ENCODE measurements at regions not wholly inside any gene's neighbourhood (a gene's known extent, or its start where the extent isn't known, plus 50 kb on each side); places are given as distances from the start of the nearest gene placed in this dataset.
"Not testable (repeated sequence)": the region's sequence is repeated elsewhere in the genome, so short reads cannot be mapped to it uniquely, and the experiment has no call there.

GRCh38 chr9:27676827-27677226, 103.5 kb upstream of the C9orf72 start:
- no peak overlapping the region for H3K9ac ChIP-seq (ENCODE audit: low read length)
- no peaks in the 10 kb centered on the region for H3K79me2 ChIP-seq (ENCODE audit: low read length)
- no peak overlapping the region for H3K27ac ChIP-seq (ENCODE audit: low read length)
- no peaks in the 10 kb centered on the region for H3K9me3 ChIP-seq (ENCODE audit: insufficient read depth, low read length)
- no peak overlapping the region for H3K4me3 ChIP-seq (ENCODE audit: low read length)
- no peak overlapping the region for H3K4me2 ChIP-seq (ENCODE audit: low read length)
- H3K36me3 ChIP-seq (replicated peaks; ENCODE audit: low read depth, low read length) = no peaks in the 10 kb centered on the region
- H3K4me1 ChIP-seq (ENCODE audit: low read length) = peaks cover 4% of the 10 kb centered on the region; the same call in 1 of the 2 replicates
- no peaks in the 10 kb centered on the region for H3K27me3 ChIP-seq (ENCODE audit: low read depth, low read length)
- no peak for TF ChIP-seq CTCF (IDR thresholded peaks at IDR 0.05; ENCODE audit: low read depth, low read length)
- no peak overlapping the region for H2AFZ ChIP-seq (ENCODE audit: low read depth, low read length)
- H4K20me1 ChIP-seq (ENCODE audit: insufficient read depth, low read length) = no peaks in the 10 kb centered on the region

DNA sequence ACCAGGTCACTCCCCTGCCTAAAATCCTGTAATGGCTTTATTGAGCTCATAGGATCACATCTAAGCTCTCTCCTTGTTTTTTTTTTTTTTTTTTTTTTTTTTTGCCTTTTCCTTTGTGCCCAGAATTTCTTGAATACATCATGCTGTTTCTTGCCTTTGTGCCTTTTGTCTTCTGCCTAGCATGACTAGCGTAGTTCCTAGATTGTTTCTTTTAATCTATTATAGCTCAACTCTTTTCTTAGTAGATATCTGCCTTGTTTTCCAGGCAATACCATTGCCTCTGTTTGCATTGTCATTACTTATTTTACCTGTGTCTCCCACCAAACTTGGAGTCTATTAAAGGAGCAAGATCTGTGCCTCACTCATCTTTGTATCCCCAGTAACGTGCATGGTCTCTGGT, 106.1 kb upstream of the C9orf72 start:
- no peak overlapping the region for H3K4me3 ChIP-seq (ENCODE audit: low read length)
- no peaks in the 10 kb centered on the region for H3K79me2 ChIP-seq (ENCODE audit: low read length)
- no peaks in the 10 kb centered on the region for H4K20me1 ChIP-seq (ENCODE audit: insufficient read depth, low read length)
- H3K9me3 ChIP-seq (ENCODE audit: insufficient read depth, low read length) = no peaks in the 10 kb centered on the region
- no peaks in the 10 kb centered on the region for H3K27me3 ChIP-seq (ENCODE audit: low read depth, low read length)
- no peaks in the 10 kb centered on the region for H3K36me3 ChIP-seq (replicated peaks; ENCODE audit: low read depth, low read length)
- no peak overlapping the region for H3K27ac ChIP-seq (ENCODE audit: low read length)
- no peaks in the 10 kb centered on the region for H3K4me1 ChIP-seq (ENCODE audit: low read length)
- TF ChIP-seq CTCF (IDR thresholded peaks at IDR 0.05; ENCODE audit: low read depth, low read length) (no peak), EZH2phosphoT487 (IDR thresholded peaks at IDR 0.05; ENCODE audit: low read depth) (no peak)
- no peak overlapping the region for H3K4me2 ChIP-seq (ENCODE audit: low read length)
- no peak overlapping the region for H2AFZ ChIP-seq (ENCODE audit: low read depth, low read length)
- H3K9ac ChIP-seq (ENCODE audit: low read length) = no peak overlapping the region

DNA sequence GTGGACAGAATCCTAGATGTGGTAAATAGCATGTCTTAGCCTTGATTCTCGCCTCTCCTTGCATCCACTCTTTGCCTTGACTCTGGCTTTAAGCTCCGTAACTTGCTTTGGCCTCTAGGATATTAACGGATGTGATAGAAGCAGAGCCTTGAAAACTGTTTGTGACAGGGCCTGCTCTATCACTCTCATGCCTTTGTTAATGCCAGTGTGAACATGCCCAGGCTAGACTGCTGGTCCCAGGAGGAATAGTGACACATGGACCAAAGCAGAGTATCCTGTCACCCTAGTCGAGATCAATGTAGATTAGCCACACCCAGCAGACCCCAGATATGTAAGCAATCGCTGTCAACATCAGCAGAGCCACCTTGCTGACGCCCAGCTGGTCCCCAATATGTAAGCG, 109.9 kb upstream of the C9orf72 start:
- H3K4me1 ChIP-seq (ENCODE audit: low read length) = no peaks in the 10 kb centered on the region
- no peak overlapping the region for H2AFZ ChIP-seq (ENCODE audit: low read depth, low read length)
- H3K79me2 ChIP-seq (ENCODE audit: low read length) = no peaks in the 10 kb centered on the region
- H3K9ac ChIP-seq (ENCODE audit: low read length) = no peak overlapping the region
- H3K4me2 ChIP-seq (ENCODE audit: low read length) = no peak overlapping the region
- H4K20me1 ChIP-seq (ENCODE audit: insufficient read depth, low read length) = no peaks in the 10 kb centered on the region
- no peak overlapping the region for H3K4me3 ChIP-seq (ENCODE audit: low read length)
- H3K9me3 ChIP-seq (ENCODE audit: insufficient read depth, low read length) = no peaks in the 10 kb centered on the region
- no peaks in the 10 kb centered on the region for H3K27me3 ChIP-seq (ENCODE audit: low read depth, low read length)
- H3K27ac ChIP-seq (ENCODE audit: low read length) = no peak overlapping the region
- H3K36me3 ChIP-seq (replicated peaks; ENCODE audit: low read depth, low read length) = no peaks in the 10 kb centered on the region
- TF ChIP-seq CTCF (IDR thresholded peaks at IDR 0.05; ENCODE audit: low read depth, low read length) = no peak
- TF ChIP-seq EZH2phosphoT487 (IDR thresholded peaks at IDR 0.05; ENCODE audit: low read depth) = no peak

DNA sequence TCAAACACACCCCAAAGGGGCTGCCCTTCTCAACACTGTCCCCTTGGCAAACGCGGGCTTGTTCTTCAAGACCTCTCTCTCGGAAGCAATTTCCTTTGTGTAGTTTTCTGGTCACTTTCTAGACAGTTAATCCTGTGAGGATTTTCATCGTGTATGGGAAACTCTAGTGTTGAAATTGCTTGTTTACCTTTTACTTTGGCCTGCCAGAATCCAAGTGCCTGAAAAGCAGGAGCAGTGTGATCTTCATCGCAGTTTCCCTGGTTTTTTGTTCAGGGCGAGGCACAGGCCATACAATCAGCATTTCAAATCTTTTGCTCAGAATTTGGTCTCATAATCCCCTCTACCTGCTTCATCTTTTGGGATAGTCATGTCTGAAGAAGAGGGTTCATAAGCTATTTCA, 115.7 kb upstream of the C9orf72 start:
- H3K79me2 ChIP-seq (ENCODE audit: low read length) = no peaks in the 10 kb centered on the region
- TF ChIP-seq EZH2phosphoT487 (IDR thresholded peaks at IDR 0.05; ENCODE audit: low read depth) = no peak
- no peak for TF ChIP-seq CTCF (IDR thresholded peaks at IDR 0.05; ENCODE audit: low read depth, low read length)
- no peaks in the 10 kb centered on the region for H4K20me1 ChIP-seq (ENCODE audit: insufficient read depth, low read length)
- H3K4me3 ChIP-seq (ENCODE audit: low read length) = no peak overlapping the region
- H3K27me3 ChIP-seq (ENCODE audit: low read depth, low read length) = no peaks in the 10 kb centered on the region
- no peak overlapping the region for H3K27ac ChIP-seq (ENCODE audit: low read length)
- no peaks in the 10 kb centered on the region for H3K9me3 ChIP-seq (ENCODE audit: insufficient read depth, low read length)
- H2AFZ ChIP-seq (ENCODE audit: low read depth, low read length) = no peak overlapping the region
- H3K4me2 ChIP-seq (ENCODE audit: low read length) = no peak overlapping the region
- H3K9ac ChIP-seq (ENCODE audit: low read length) = no peak overlapping the region
- no peaks in the 10 kb centered on the region for H3K36me3 ChIP-seq (replicated peaks; ENCODE audit: low read depth, low read length)
- H3K4me1 ChIP-seq (ENCODE audit: low read length) = no peaks in the 10 kb centered on the region

DNA sequence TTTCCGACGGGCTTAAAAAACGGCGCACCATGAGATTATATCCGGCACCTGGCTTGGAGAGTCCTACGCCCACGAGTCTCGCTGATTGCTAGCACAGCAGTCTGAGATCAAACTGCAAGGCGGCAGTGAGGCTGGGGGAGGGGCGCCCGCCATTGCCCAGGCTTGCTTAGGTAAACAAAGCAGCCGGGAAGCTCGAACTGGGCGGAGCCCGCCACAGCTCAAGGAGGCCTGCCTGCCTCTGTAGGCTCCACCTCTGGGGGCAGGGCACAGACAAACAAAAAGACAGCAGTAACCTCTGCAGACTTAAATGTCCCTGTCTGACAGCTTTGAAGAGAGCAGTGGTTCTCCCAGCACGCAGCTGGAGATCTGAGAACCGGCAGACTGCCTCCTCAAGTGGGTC, 117.5 kb upstream of the C9orf72 start:
- H3K36me3 ChIP-seq (replicated peaks; ENCODE audit: low read depth, low read length); H3K4me2 ChIP-seq (ENCODE audit: low read length); H3K27me3 ChIP-seq (ENCODE audit: low read depth, low read length); H3K79me2 ChIP-seq (ENCODE audit: low read length); H3K4me1 ChIP-seq (ENCODE audit: low read length); H2AFZ ChIP-seq (ENCODE audit: low read depth, low read length); H3K27ac ChIP-seq (ENCODE audit: low read length); H3K9me3 ChIP-seq (ENCODE audit: insufficient read depth, low read length); H3K4me3 ChIP-seq (ENCODE audit: low read length); H4K20me1 ChIP-seq (ENCODE audit: insufficient read depth, low read length); H3K9ac ChIP-seq (ENCODE audit: low read length): not testable (repeated sequence)
